Aorta (tissue), 5 donors: ENCODE measurements at regions not wholly inside any gene's neighbourhood (a gene's known extent, or its start where the extent isn't known, plus 50 kb on each side); places are given as distances from the start of the nearest gene placed in this dataset.

Experiments used
- ATAC-seq: fragments of 200-7000 bp; cut with Tn5 transposase; one replicate; pipeline ENCODE4 v1.9.1; 2022; ENCODE audit warnings: moderate library complexity; ENCODE audit not compliant: low FRiP score
- DNase-seq, 2 donors: peaks; one replicate each; pipeline ENCODE4 v3.0.0-alpha.2; 2020
- H3K27ac ChIP-seq, 2 donors: one replicate each; pipeline ENCODE4 v1.5.1; 2013; ENCODE audit warnings: low read length in 2 of 2, mild to moderate bottlenecking in 2 of 2, moderate library complexity in 2 of 2, control low read depth in 1 of 2, inconsistent platforms in 1 of 2, low read depth in 1 of 2
- H3K27me3 ChIP-seq, 2 donors: one replicate each; pipeline ENCODE4 v1.6.1; 2013; ENCODE audit warnings: control low read depth in 1 of 2, low read length in 1 of 2, mild to moderate bottlenecking in 1 of 2, moderate library complexity in 1 of 2; ENCODE audit not compliant: insufficient read depth in 2 of 2, control insufficient read depth in 1 of 2
- H3K36me3 ChIP-seq, 2 donors: one replicate each; pipeline ENCODE4 v1.6.1; 2013; ENCODE audit warnings: control low read depth in 1 of 2, low read length in 1 of 2, mild to moderate bottlenecking in 1 of 2; ENCODE audit not compliant: insufficient read depth in 2 of 2, control insufficient read depth in 1 of 2
- H3K4me1 ChIP-seq, 2 donors: one replicate each; pipeline ENCODE4 v1.6.1; 2013; ENCODE audit warnings: low read length in 2 of 2, control low read depth in 1 of 2, mild to moderate bottlenecking in 1 of 2, moderate library complexity in 1 of 2; ENCODE audit not compliant: insufficient read depth in 2 of 2, control insufficient read depth in 1 of 2
- H3K4me3 ChIP-seq, 2 donors: one replicate each; pipeline ENCODE4 v1.5.1; 2013; ENCODE audit warnings: low read length in 2 of 2, control low read depth in 1 of 2, mild to moderate bottlenecking in 1 of 2
- H3K9me3 ChIP-seq: one replicate; pipeline ENCODE4 v1.6.1; 2013; ENCODE audit warnings: mild to moderate bottlenecking, low read length; ENCODE audit not compliant: control insufficient read depth
- WGBS, 2 donors: extraction: QIAGEN DNeasy Blood & Tissue Kit; methylation state at CpG; one replicate each; pipeline ENCODE4 v1.1.7; 2013; 5-methylcytosine and 5-hydroxymethylcytosine counted together
- intact Hi-C, 2 donors: fragments of 100-400 bp; cut with DNase I; formaldehyde crosslinking; loops; one replicate each; pipeline versions ENCODE4 v1.14.2 to v1.15.0; 2022
- donor health status: healthy with polysubstance abuse.
- donor health status: Bipolar disorder and iron deficiency.
- donor health status: DM: no; HTN: no; CAD: no.
- donor health status: DM: no; HTN: no; CAD: no.
- donor health status: DM: yes; HTN: yes; CAD: no.

- Histone ChIP-seq H3K9me3 (no peaks in the 10 kb centered on the region), H3K4me3 (no peak overlapping the region), H3K4me1 (no peaks in the 10 kb centered on the region), H3K27ac (no peak overlapping the region), H3K36me3 (no peaks in the 10 kb centered on the region), H3K27me3 (no peaks in the 10 kb centered on the region)
- ATAC-seq (no peak), DNase-seq (no peak)
- intact Hi-C loops: no loop called here
These were observed 603.3 kb upstream of the NXPH2 start for GRCh38 chr2:139383532-139383931.

- H3K27me3 ChIP-seq: no peaks in the 10 kb centered on the region
- no peak overlapping the region for H3K4me3 ChIP-seq
- DNase-seq (no peak), ATAC-seq (no peak)
- intact Hi-C loops: no loop called here
- H3K4me1 ChIP-seq: no peaks in the 10 kb centered on the region
- no peaks in the 10 kb centered on the region for H3K9me3 ChIP-seq
- no peaks in the 10 kb centered on the region for H3K36me3 ChIP-seq
- H3K27ac ChIP-seq: no peak overlapping the region
- WGBS, 2 donors: 44 to 68% methylated on average over 1 of the region's 1 CpG
These were observed 599.9 kb upstream of the NXPH2 start for GRCh38 chr2:139380051-139380450.

- Histone ChIP-seq H3K9me3 (no peaks in the 10 kb centered on the region), H3K27me3 (no peaks in the 10 kb centered on the region), H3K27ac (no peak overlapping the region), H3K4me1 (no peaks in the 10 kb centered on the region), H3K4me3 (no peak overlapping the region), H3K36me3 (no peaks in the 10 kb centered on the region)
- WGBS, 2 donors: 85 to 86% methylated on average over 3 of the region's 3 CpGs
- DNase-seq: no peak
- intact Hi-C loops: no loop called here
- ATAC-seq: no peak
These were observed 598.2 kb upstream of the NXPH2 start for GRCh38 chr2:139378373-139378772.

- Histone ChIP-seq H3K36me3 (no peaks in the 10 kb centered on the region), H3K27me3 (no peaks in the 10 kb centered on the region), H3K27ac (no peak overlapping the region), H3K4me3 (no peak overlapping the region), H3K9me3 (no peaks in the 10 kb centered on the region), H3K4me1 (no peaks in the 10 kb centered on the region)
- DNase-seq (no peak), ATAC-seq (no peak)
- 71 to 72% methylated on average over 4 of the region's 4 CpGs for WGBS, 2 donors
- intact Hi-C loops: no loop called here
These were observed 594.2 kb upstream of the NXPH2 start for GRCh38 chr2:139374296-139374850.

- ATAC-seq (no peak), DNase-seq (no peak)
- no peaks in the 10 kb centered on the region for H3K4me1 ChIP-seq
- no peak overlapping the region for H3K27ac ChIP-seq
- no peaks in the 10 kb centered on the region for H3K36me3 ChIP-seq
- no peaks in the 10 kb centered on the region for H3K27me3 ChIP-seq
- WGBS, 2 donors: 51 to 57% methylated on average over 4 of the region's 4 CpGs
- H3K4me3 ChIP-seq: no peak overlapping the region
- intact Hi-C loops: no loop called here
- no peaks in the 10 kb centered on the region for H3K9me3 ChIP-seq
These were observed 589.5 kb upstream of the NXPH2 start for GRCh38 chr2:139369423-139370409.

GRCh38 chr2:139367416-139367815, 587.2 kb upstream of the NXPH2 start:
- no peaks in the 10 kb centered on the region for H3K4me1 ChIP-seq
- no peak for DNase-seq
- H3K9me3 ChIP-seq: no peaks in the 10 kb centered on the region
- no peaks in the 10 kb centered on the region for H3K36me3 ChIP-seq
- intact Hi-C loops: no loop called here
- 57 to 61% methylated on average over 6 of the region's 6 CpGs for WGBS, 2 donors
- H3K27me3 ChIP-seq: no peaks in the 10 kb centered on the region
- no peak overlapping the region for H3K4me3 ChIP-seq
- no peak for ATAC-seq
- H3K27ac ChIP-seq: no peak overlapping the region

- no peak for ATAC-seq
- Histone ChIP-seq H3K4me1 (no peaks in the 10 kb centered on the region), H3K36me3 (no peaks in the 10 kb centered on the region), H3K27me3 (no peaks in the 10 kb centered on the region), H3K27ac (no peak overlapping the region), H3K4me3 (no peak overlapping the region), H3K9me3 (no peaks in the 10 kb centered on the region)
- 86 to 89% methylated on average over 2 of the region's 2 CpGs for WGBS, 2 donors
- no peak for DNase-seq
- intact Hi-C loops: no loop called here
These were observed 586.5 kb upstream of the NXPH2 start for GRCh38 chr2:139366681-139367080.

GRCh38 chr2:139365189-139365588, 585.0 kb upstream of the NXPH2 start:
- Histone ChIP-seq H3K27me3 (no peaks in the 10 kb centered on the region), H3K4me1 (no peaks in the 10 kb centered on the region), H3K27ac (no peak overlapping the region), H3K4me3 (no peak overlapping the region), H3K9me3 (no peaks in the 10 kb centered on the region), H3K36me3 (no peaks in the 10 kb centered on the region)
- DNase-seq (no peak), ATAC-seq (no peak)
- intact Hi-C loops: no loop called here
- 58 to 64% methylated on average over 5 of the region's 5 CpGs for WGBS, 2 donors

GRCh38 chr2:139360654-139361053, 580.5 kb upstream of the NXPH2 start:
- 57 to 80% methylated on average over 1 of the region's 1 CpG for WGBS, 2 donors
- H3K36me3 ChIP-seq: no peaks in the 10 kb centered on the region
- H3K4me3 ChIP-seq: no peak overlapping the region
- no peaks in the 10 kb centered on the region for H3K9me3 ChIP-seq
- H3K27me3 ChIP-seq: no peaks in the 10 kb centered on the region
- ATAC-seq (no peak), DNase-seq (no peak)
- H3K27ac ChIP-seq: no peak overlapping the region
- no peaks in the 10 kb centered on the region for H3K4me1 ChIP-seq
- intact Hi-C loops: no loop called here
